HCT116 (cell line): ENCODE measurements at regions not wholly inside any gene's neighbourhood (a gene's known extent, or its start where the extent isn't known, plus 50 kb on each side); places are given as distances from the start of the nearest gene placed in this dataset.

Experiments
- ATAC-seq: fragments of 200-7000 bp; cut with Tn5 transposase; 2 replicates; pipeline ENCODE4 v1.9.1; 2020; ENCODE audit warnings: mild to moderate bottlenecking, moderate library complexity
- BruUV-seq: library from RNA; stranded (reverse); fragments of 400-500 nt; replicated peaks from 2 replicates; lab custom pipeline; 2021; lab: Mats Ljungman, UMichigan
- CTCF ChIA-PET: fragments of 300-600 bp; sonication (Branson Sonifier 250); formaldehyde crosslinking; loops from one replicate; lab custom pipeline; 2021; ENCODE audit warnings: antibody characterized with exemption; lab: Charles Lee
- POLR2A ChIA-PET: fragments of 300-600, 350-600 bp; sonication (Branson Sonifier 250); formaldehyde crosslinking; loops from one replicate; lab custom pipeline; 2021; ENCODE audit warnings: antibody characterized with exemption; lab: Charles Lee
- RAD21 ChIA-PET, 2 experiments: fragments of 300-600 bp; sonication (Branson Sonifier 250); formaldehyde crosslinking; loops; one replicate each; lab custom pipeline; 2023; ENCODE audit warnings: low total read pairs in 2 of 2; ENCODE audit not compliant: uncharacterized antibody in 2 of 2, unreplicated experiment in 2 of 2, low non-redundant PET in 1 of 2; lab: Charles Lee
- DNase-seq: peaks from one replicate; pipeline ENCODE4 v3.0.0-alpha.2; 2010; ENCODE audit warnings: low read depth, low spot score
- H2AFZ ChIP-seq: fragments of 200-600 bp; shearing (Covaris generic), sonication (generic); 2 replicates; pipeline ENCODE4 v1.6.1; 2017; ENCODE audit warnings: low read depth, mixed run types, mixed read lengths, antibody characterized with exemption, low read length; ENCODE audit not compliant: poor library complexity, severe bottlenecking
- H3K27ac ChIP-seq: 2 replicates; pipeline ENCODE4 v1.5.1; 2012; ENCODE audit warnings: low read depth, low read length
- H3K27me3 ChIP-seq: fragments of 200-600 bp; sonication (generic); 2 replicates; pipeline ENCODE4 v1.6.1; 2016; ENCODE audit warnings: mixed run types, low read length, mixed read lengths; ENCODE audit not compliant: insufficient read depth
- H3K36me3 ChIP-seq, 2 experiments: fragments of 200-500 bp in 1 of 2; fragments of 200-600 bp in 1 of 2; sonication (Bioruptor generic) in 1 of 2; sonication (generic) in 1 of 2; 2 replicates each; pipeline versions ENCODE4 v1.5.1 to v1.6.1; 2014 to 2016; ENCODE audit warnings: low read length in 2 of 2, inconsistent platforms in 1 of 2, mixed read lengths in 1 of 2, mixed run types in 1 of 2; ENCODE audit not compliant: insufficient read depth in 2 of 2, control insufficient read depth in 1 of 2
- H3K4me1 ChIP-seq, 2 experiments: fragments of 200-600 bp in 1 of 2; sonication (generic) in 1 of 2; 2 replicates each; pipeline versions ENCODE4 v1.5.1 to v1.6.1; 2012 to 2017; ENCODE audit warnings: low read length in 2 of 2, inconsistent platforms in 1 of 2, mild to moderate bottlenecking in 1 of 2, mixed read lengths in 1 of 2, mixed run types in 1 of 2, moderate library complexity in 1 of 2; ENCODE audit not compliant: insufficient read depth in 2 of 2, control insufficient read depth in 1 of 2
- H3K4me2 ChIP-seq: fragments of 200-600 bp; sonication (generic); 2 replicates; pipeline ENCODE4 v1.6.1; 2017; ENCODE audit warnings: mixed run types, low read length, mixed read lengths
- H3K4me3 ChIP-seq, 2 experiments: fragments of 200-600 bp in 1 of 2; sonication (generic) in 1 of 2; replicated peaks in 1 of 2; 2 replicates each; pipeline ENCODE4 v1.5.1; 2011 to 2016; ENCODE audit warnings: low read length in 2 of 2, control low read depth in 1 of 2, low read depth in 1 of 2, mild to moderate bottlenecking in 1 of 2, mixed read lengths in 1 of 2, mixed run types in 1 of 2
- H3K79me2 ChIP-seq: fragments of 200-600 bp; sonication (generic); 2 replicates; pipeline ENCODE4 v1.6.1; 2017; ENCODE audit warnings: mild to moderate bottlenecking, mixed run types, low read length, moderate library complexity, mixed read lengths; ENCODE audit not compliant: insufficient read depth
- H3K9ac ChIP-seq: fragments of 200-600 bp; sonication (generic); 2 replicates; pipeline ENCODE4 v1.6.1; 2016; ENCODE audit warnings: low read length, mixed read lengths
- H3K9me2 ChIP-seq: fragments of 200-600 bp; sonication (generic), shearing (Covaris generic); 2 replicates; pipeline ENCODE4 v1.6.1; 2017; ENCODE audit warnings: mixed run types, mild to moderate bottlenecking, moderate library complexity; ENCODE audit not compliant: insufficient read depth
- H3K9me3 ChIP-seq, 2 experiments: fragments of 200-500 bp in 1 of 2; fragments of 200-600 bp in 1 of 2; sonication (Bioruptor generic) in 1 of 2; sonication (generic) in 1 of 2; 2 replicates each; pipeline ENCODE4 v1.6.1; 2014 to 2017; ENCODE audit warnings: low read length in 2 of 2, mixed read lengths in 2 of 2, inconsistent platforms in 1 of 2, low read depth in 1 of 2, mild to moderate bottlenecking in 1 of 2, mixed run types in 1 of 2, moderate library complexity in 1 of 2; ENCODE audit not compliant: control insufficient read depth in 1 of 2, insufficient read depth in 1 of 2
- H4K20me1 ChIP-seq: fragments of 200-600 bp; sonication (generic), shearing (Covaris generic); 2 replicates; pipeline ENCODE4 v1.6.1; 2017; ENCODE audit warnings: mixed run types, mild to moderate bottlenecking, moderate library complexity; ENCODE audit not compliant: insufficient read depth
- ATF3 ChIP-seq: IDR thresholded peaks from 2 replicates; pipeline ENCODE4 v1.6.1; 2012
- CBX3 ChIP-seq: IDR thresholded peaks from 2 replicates; pipeline ENCODE4 v1.6.1; 2012; ENCODE audit warnings: low read depth
- CEBPB ChIP-seq: IDR thresholded peaks from 2 replicates; pipeline ENCODE4 v1.6.1; 2012; ENCODE audit warnings: low read depth
- CTCF ChIP-seq, 3 experiments: fragments of 200-600 bp in 1 of 3; sonication (generic) in 1 of 3; IDR thresholded peaks in 2 of 3; conservative IDR thresholded peaks in 1 of 3; 2 replicates each; pipeline ENCODE4 v1.5.1; 2012 to 2017; ENCODE audit warnings: low read depth in 2 of 3, low read length in 2 of 3, antibody characterized with exemption in 1 of 3, borderline replicate concordance in 1 of 3, control low read depth in 1 of 3, mild to moderate bottlenecking in 1 of 3, mixed read lengths in 1 of 3, mixed run types in 1 of 3, moderate library complexity in 1 of 3; ENCODE audit not compliant: insufficient read depth in 1 of 3
- EGR1 ChIP-seq: IDR thresholded peaks from 2 replicates; pipeline ENCODE4 v1.6.1; 2012; ENCODE audit warnings: low read depth
- ELF1 ChIP-seq: IDR thresholded peaks from 2 replicates; pipeline ENCODE4 v1.6.1; 2012; ENCODE audit warnings: low read depth, borderline replicate concordance
- EZH2 ChIP-seq: fragments of 200-600 bp; sonication (generic); IDR thresholded peaks from 2 replicates; pipeline ENCODE4 v1.6.1; 2017; ENCODE audit warnings: antibody characterized with exemption, mixed run types
- EZH2phosphoT487 ChIP-seq: fragments of 200-600 bp; IDR thresholded peaks from 2 replicates; pipeline ENCODE4 v1.6.1; 2018; ENCODE audit warnings: antibody characterized with exemption, borderline replicate concordance
- FOSL1 ChIP-seq: IDR thresholded peaks from 2 replicates; pipeline ENCODE4 v1.6.1; 2012; ENCODE audit warnings: low read depth
- POLR2AphosphoS5 ChIP-seq: IDR thresholded peaks from 2 replicates; pipeline ENCODE4 v1.6.1; 2011; ENCODE audit warnings: mild to moderate bottlenecking, low read depth, low read length, moderate library complexity
- RAD21 ChIP-seq: IDR thresholded peaks from 2 replicates; pipeline ENCODE4 v1.6.1; 2012; ENCODE audit warnings: low read depth, mild to moderate bottlenecking
- REST ChIP-seq: IDR thresholded peaks from 2 replicates; pipeline ENCODE4 v1.6.1; 2012; ENCODE audit warnings: low read depth
- SRF ChIP-seq: IDR thresholded peaks from 2 replicates; pipeline ENCODE4 v1.6.1; 2012; ENCODE audit warnings: low read depth
- TCF7L2 ChIP-seq: IDR thresholded peaks from 2 replicates; pipeline ENCODE4 v1.7.0; 2011; ENCODE audit warnings: borderline replicate concordance, inconsistent platforms; ENCODE audit not compliant: insufficient read depth, insufficient read length; ENCODE audit errors: extremely low read depth
- YY1 ChIP-seq: IDR thresholded peaks from 2 replicates; pipeline ENCODE4 v1.6.1; 2011; ENCODE audit warnings: low read length, low read depth, moderate library complexity, mild to moderate bottlenecking; ENCODE audit not compliant: insufficient replicate concordance; ENCODE audit errors: extremely low read depth
- ZBTB33 ChIP-seq: IDR thresholded peaks from 2 replicates; pipeline ENCODE4 v1.6.1; 2011; ENCODE audit warnings: mild to moderate bottlenecking, low read length, moderate library complexity; ENCODE audit not compliant: insufficient replicate concordance; ENCODE audit errors: extremely low read depth
- ZFX ChIP-seq: fragments of 450-650 bp; IDR thresholded peaks from 2 replicates; pipeline ENCODE4 v1.6.1; 2017
- ZNF274 ChIP-seq: fragments of 200-500 bp; sonication (Bioruptor generic); IDR thresholded peaks from 2 replicates; pipeline ENCODE4 v1.6.1; 2014; ENCODE audit warnings: mild to moderate bottlenecking, low read depth, low read length, inconsistent platforms
- intact Hi-C: fragments of 100-400 bp; cut with micrococcal nuclease; formaldehyde crosslinking; loops from 2 replicates; pipeline ENCODE4 v1.10.0; 2022

GRCh38 chr11:23554002-23554401, 693.7 kb upstream of the CCDC179 start:
- no peaks in the 10 kb centered on the region; the same call in 1 of the 2 replicates for H4K20me1 ChIP-seq
- intact Hi-C loops = no loop called here
- H3K79me2 ChIP-seq = no peaks in the 10 kb centered on the region
- H3K4me3 ChIP-seq = no peak overlapping the region
- ChIA-PET RAD21 (no interaction called here), CTCF (no interaction called here), POLR2A (no interaction called here)
- no peak overlapping the region for H3K27ac ChIP-seq
- H3K27me3 ChIP-seq = no peaks in the 10 kb centered on the region
- ATAC-seq (no peak), DNase-seq (no peak)
- no peaks in the 10 kb centered on the region for H3K4me1 ChIP-seq
- H3K9ac ChIP-seq = no peak overlapping the region
- no peak overlapping the region for H2AFZ ChIP-seq
- no peaks in the 10 kb centered on the region for H3K36me3 ChIP-seq
- no peak for TF ChIP-seq CEBPB
- no peak for TF ChIP-seq ZFX
- TF ChIP-seq EZH2 = no peak
- no peak for TF ChIP-seq FOSL1
- no peak for TF ChIP-seq ELF1
- no peak for TF ChIP-seq EZH2phosphoT487
- TF ChIP-seq YY1 = no peak
- TF ChIP-seq REST = no peak
- TF ChIP-seq SRF = no peak
- TF ChIP-seq ZBTB33 = no peak
- TF ChIP-seq POLR2AphosphoS5 = no peak
- TF ChIP-seq TCF7L2 = no peak
- no peak for TF ChIP-seq RAD21
- TF ChIP-seq ZNF274 = no peak
- TF ChIP-seq EGR1 = no peak
- no peak for TF ChIP-seq CBX3
- TF ChIP-seq CTCF (IDR thresholded peaks at IDR 0.05 in 2 of 3, conservative IDR thresholded peaks at IDR 0.05 in 1 of 3; ENCODE audit: borderline replicate concordance in 1 of 3, insufficient read depth in 1 of 3, low read depth in 2 of 3, low read length in 2 of 3) = no peak
- no peak for TF ChIP-seq ATF3
- TF ChIP-seq, all 23 proteins: peak for 0
- Histone ChIP-seq H3K4me2 (no peak overlapping the region), H3K9me3 (peaks cover 8 to 11% of the 10 kb centered on the region in 2 experiments; a peak in 2 of 4 replicates), H3K9me2 (no peaks in the 10 kb centered on the region)
- BruUV-seq = no TSS peak
